GM21786 (cell line): ENCODE measurements at regions not wholly inside any gene's neighbourhood (a gene's known extent, or its start where the extent isn't known, plus 50 kb on each side); places are given as distances from the start of the nearest gene placed in this dataset.
"Not testable (repeated sequence)": the region's sequence is repeated elsewhere in the genome, so short reads cannot be mapped to it uniquely, and the experiment has no call there.

Experiments used
- ATAC-seq: cut with Tn5 transposase; IDR thresholded peaks from one replicate; pipeline ENCODE4 v1.9.1; 2021; ENCODE audit not compliant: unreplicated experiment

GRCh38 chr18:71125581-71125980 lies 836.7 kb downstream of the SOCS6 start:
- no peak for ATAC-seq

GRCh38 chr18:71116535-71116934 lies 827.7 kb downstream of the SOCS6 start:
- ATAC-seq, result no peak

GRCh38 chr18:71115261-71115660 lies 826.4 kb downstream of the SOCS6 start:
- no peak for ATAC-seq

- no peak for ATAC-seq
These were observed 825.8 kb downstream of the SOCS6 start for GRCh38 chr18:71114550-71115210.

GRCh38 chr18:71107244-71107643 lies 818.4 kb downstream of the SOCS6 start:
- no peak for ATAC-seq

- no peak for ATAC-seq
These were observed 817.9 kb downstream of the SOCS6 start for GRCh38 chr18:71106701-71107100.

GRCh38 chr18:71105994-71106546 lies 817.2 kb downstream of the SOCS6 start:
- ATAC-seq, result no peak

- ATAC-seq, result no peak
These were observed 816.4 kb downstream of the SOCS6 start for GRCh38 chr18:71105078-71105819.

GRCh38 chr18:71079606-71080005 lies 790.8 kb downstream of the SOCS6 start:
- no peak for ATAC-seq

GRCh38 chr18:71077451-71077850 lies 788.6 kb downstream of the SOCS6 start:
- no peak for ATAC-seq

- no peak for ATAC-seq
These were observed 786.3 kb downstream of the SOCS6 start for GRCh38 chr18:71075147-71075546.

GRCh38 chr18:71068338-71068737 lies 779.5 kb downstream of the SOCS6 start:
- no peak for ATAC-seq

GRCh38 chr18:71049893-71050292 lies 761.0 kb downstream of the SOCS6 start:
- ATAC-seq, result no peak

- ATAC-seq, result no peak
These were observed 759.0 kb downstream of the SOCS6 start for GRCh38 chr18:71047882-71048281.

GRCh38 chr18:71045331-71046065 lies 756.7 kb downstream of the SOCS6 start:
- no peak for ATAC-seq

- ATAC-seq, result no peak
These were observed 751.3 kb downstream of the SOCS6 start for GRCh38 chr18:71040161-71040560.

- no peak for ATAC-seq
These were observed 749.4 kb downstream of the SOCS6 start for GRCh38 chr18:71038196-71038595.

GRCh38 chr18:71036783-71037182 lies 747.9 kb downstream of the SOCS6 start:
- no peak for ATAC-seq

- not testable (repeated sequence) for ATAC-seq
These were observed 742.7 kb downstream of the SOCS6 start for GRCh38 chr18:71031296-71032191.

- ATAC-seq, result not testable (repeated sequence)
These were observed 741.2 kb downstream of the SOCS6 start for GRCh38 chr18:71030085-71030484.
